ENCODE measurements at regions not wholly inside any gene's neighbourhood (a gene's known extent, or its start where the extent isn't known, plus 50 kb on each side); places are given as distances from the start of the nearest gene placed in this dataset.

DNA sequence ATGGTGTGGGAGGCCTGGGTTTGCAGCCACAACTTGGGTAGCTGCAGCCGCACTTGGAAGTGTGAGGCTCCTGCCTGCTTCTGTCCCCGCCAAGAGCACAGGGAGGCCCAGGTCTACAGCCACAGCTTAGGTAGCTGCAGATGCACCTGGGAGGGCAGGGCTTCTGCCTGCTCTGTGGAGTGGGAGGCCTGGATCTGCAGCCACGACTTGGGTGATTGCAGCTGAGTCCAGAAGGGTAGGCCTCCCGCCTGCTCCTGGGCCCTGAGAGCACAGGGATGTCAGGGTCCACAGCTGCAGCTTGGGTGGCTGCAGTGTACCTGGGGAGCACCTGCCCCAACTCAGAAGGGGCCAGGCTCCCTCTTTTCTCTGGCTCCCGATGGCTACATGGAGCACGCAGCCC lies 287.3 kb downstream of the AEBP2 start:
- TF ChIP-seq EZH2 (IDR thresholded peaks at IDR 0.05) (no peak), POLR2AphosphoS5 (IDR thresholded peaks at IDR 0.05; ENCODE audit: borderline replicate concordance, low read depth, low read length) (no peak), FOXP2 (optimal IDR thresholded peaks at IDR 0.05; ENCODE audit: control extremely low read depth, extremely low read length, insufficient read depth) (no peak)
